GM23338 (cell line): ENCODE measurements at regions not wholly inside any gene's neighbourhood (a gene's known extent, or its start where the extent isn't known, plus 50 kb on each side); places are given as distances from the start of the nearest gene placed in this dataset.

ENCODE experiments used
- ATAC-seq: fragments of 200-7000 bp; cut with Tn5 transposase; 3 replicates; pipeline ENCODE4 v1.9.1; 2020
- DNase-seq: peaks from one replicate; pipeline ENCODE4 v3.0.0-alpha.2; 2015; ENCODE audit warnings: low spot score
- H2AFZ ChIP-seq: fragments of 200-600 bp; sonication (generic); 2 replicates; pipeline ENCODE4 v1.8.0; 2016; ENCODE audit warnings: antibody characterized with exemption, mild to moderate bottlenecking, moderate library complexity
- H3F3A ChIP-seq: fragments of 200-600 bp; sonication (generic); replicated peaks from 2 replicates; pipeline ENCODE4 v1.8.0; 2017; ENCODE audit warnings: antibody characterized with exemption, mixed run types, low read depth
- H3K27ac ChIP-seq: fragments of 200-600 bp; sonication (generic); 2 replicates; pipeline ENCODE4 v1.6.1; 2016; ENCODE audit warnings: low read depth
- H3K27me3 ChIP-seq: fragments of 200-600 bp; sonication (generic); 2 replicates; pipeline ENCODE4 v1.8.0; 2016; ENCODE audit warnings: mild to moderate bottlenecking, mixed run types, moderate library complexity; ENCODE audit not compliant: insufficient read depth
- H3K36me3 ChIP-seq: fragments of 200-600 bp; sonication (generic); 2 replicates; pipeline ENCODE4 v1.8.0; 2016; ENCODE audit warnings: mild to moderate bottlenecking; ENCODE audit not compliant: insufficient read depth
- H3K4me1 ChIP-seq: fragments of 200-600 bp; sonication (generic); 2 replicates; pipeline ENCODE4 v1.8.0; 2016; ENCODE audit warnings: mild to moderate bottlenecking, moderate library complexity; ENCODE audit not compliant: insufficient read depth
- H3K4me2 ChIP-seq: fragments of 200-600 bp; sonication (generic); 2 replicates; pipeline ENCODE4 v1.7.1; 2017; ENCODE audit warnings: mixed run types
- H3K4me3 ChIP-seq: fragments of 200-600 bp; sonication (generic); 2 replicates; pipeline ENCODE4 v1.6.1; 2016; ENCODE audit warnings: mixed run types
- H3K79me2 ChIP-seq: fragments of 200-600 bp; sonication (generic); replicated peaks from 2 replicates; pipeline ENCODE4 v1.8.0; 2017; ENCODE audit warnings: mild to moderate bottlenecking; ENCODE audit not compliant: insufficient read depth
- H3K9me2 ChIP-seq: fragments of 200-600 bp; sonication (generic); 2 replicates; pipeline ENCODE4 v1.8.0; 2017; ENCODE audit not compliant: insufficient read depth
- H4K20me1 ChIP-seq: fragments of 200-600 bp; sonication (generic); replicated peaks from 2 replicates; pipeline ENCODE4 v1.8.0; 2017; ENCODE audit warnings: mild to moderate bottlenecking; ENCODE audit not compliant: insufficient read depth
- H3K27ac Mint-ChIP-seq: 2 replicates; pipeline ENCODE4 v1.8.0; 2020; ENCODE audit warnings: inconsistent platforms, mild to moderate bottlenecking, moderate library complexity, mixed read lengths
- H3K27me3 Mint-ChIP-seq: 3 replicates; pipeline ENCODE4 v1.8.0; 2022; ENCODE audit warnings: low read depth, mild to moderate bottlenecking, moderate library complexity, mixed read lengths, inconsistent platforms; ENCODE audit not compliant: insufficient read depth, poor library complexity
- H3K36me3 Mint-ChIP-seq: 3 replicates; pipeline ENCODE4 v1.8.0; 2021; ENCODE audit warnings: low read depth, mild to moderate bottlenecking, inconsistent platforms, moderate library complexity, mixed read lengths
- H3K4me1 Mint-ChIP-seq: 3 replicates; pipeline ENCODE4 v1.8.0; 2020; ENCODE audit warnings: mild to moderate bottlenecking, inconsistent platforms, mixed read lengths
- H3K4me3 Mint-ChIP-seq: 3 replicates; pipeline ENCODE4 v1.8.0; 2021; ENCODE audit warnings: moderate library complexity, mild to moderate bottlenecking, inconsistent platforms, mixed read lengths
- H3K9me3 Mint-ChIP-seq: 3 replicates; pipeline ENCODE4 v1.8.0; 2020; ENCODE audit warnings: moderate library complexity, mild to moderate bottlenecking, inconsistent platforms, mixed read lengths
- CREB1 ChIP-seq: fragments of 250-450 bp; sonication (Bioruptor Pico); IDR thresholded peaks from 2 replicates; pipeline ENCODE4 v1.5.0; 2020; ENCODE audit warnings: low read depth, mild to moderate bottlenecking, moderate library complexity
- CTCF ChIP-seq, 2 experiments: fragments of 200-600 bp in 1 of 2; sonication (generic) in 1 of 2; conservative IDR thresholded peaks; 2 replicates each; pipeline versions ENCODE4 v1.5.1 to v1.6.1; 2016 to 2017; ENCODE audit warnings: antibody characterized with exemption in 2 of 2, low read depth in 2 of 2, mild to moderate bottlenecking in 2 of 2, moderate library complexity in 1 of 2
- ETS1 ChIP-seq: IDR thresholded peaks from 2 replicates; pipeline ENCODE4 v1.6.1; 2016; ENCODE audit warnings: antibody characterized with exemption
- EZH2 ChIP-seq: fragments of 200-600 bp; sonication (generic); IDR thresholded peaks from one replicate; pipeline ENCODE4 v1.8.0; 2017; ENCODE audit warnings: antibody characterized with exemption, mild to moderate bottlenecking, low read depth; ENCODE audit not compliant: unreplicated experiment
- EZH2phosphoT487 ChIP-seq: fragments of 200-600 bp; sonication (generic); IDR thresholded peaks from one replicate; pipeline ENCODE4 v1.8.1; 2018; ENCODE audit warnings: antibody characterized with exemption; ENCODE audit not compliant: unreplicated experiment
- JUNB ChIP-seq: IDR thresholded peaks from one replicate; pipeline ENCODE4 v1.6.1; 2016; ENCODE audit warnings: antibody characterized with exemption; ENCODE audit not compliant: unreplicated experiment
- NANOG ChIP-seq: IDR thresholded peaks from 2 replicates; pipeline ENCODE4 v1.6.1; 2016; ENCODE audit warnings: antibody characterized with exemption, borderline replicate concordance
- POLR2AphosphoS5 ChIP-seq: IDR thresholded peaks from 2 replicates; pipeline ENCODE4 v1.6.1; 2016; ENCODE audit warnings: antibody characterized with exemption, low read depth
- REST ChIP-seq: IDR thresholded peaks from one replicate; pipeline ENCODE4 v1.6.1; 2018; ENCODE audit warnings: antibody characterized with exemption; ENCODE audit not compliant: unreplicated experiment
- STAT1 ChIP-seq: IDR thresholded peaks from one replicate; pipeline ENCODE4 v1.6.1; 2016; ENCODE audit warnings: antibody characterized with exemption; ENCODE audit not compliant: unreplicated experiment
- ZNF114 ChIP-seq: fragments of 250-450 bp; sonication (Bioruptor Pico); IDR thresholded peaks from 2 replicates; pipeline ENCODE4 v1.5.0; 2020; ENCODE audit warnings: mild to moderate bottlenecking, moderate library complexity
- ZNF331 ChIP-seq: fragments of 250-450 bp; sonication (Bioruptor Pico); IDR thresholded peaks from 2 replicates; pipeline ENCODE4 v1.5.0; 2020; ENCODE audit warnings: low read depth, mild to moderate bottlenecking, moderate library complexity
- ZNF462 ChIP-seq: fragments of 250-450 bp; sonication (Bioruptor Pico); IDR thresholded peaks from 2 replicates; pipeline ENCODE4 v1.5.0; 2020; ENCODE audit warnings: mild to moderate bottlenecking, moderate library complexity

GRCh38 chr17:55582897-55583296 lies 71.6 kb upstream of the SMIM36 start:
- no peak overlapping the region for H2AFZ ChIP-seq
- no peaks in the 10 kb centered on the region; the same call in 2 of the 3 replicates for H3K9me3 Mint-ChIP-seq
- H4K20me1 ChIP-seq = no peaks in the 10 kb centered on the region
- no peaks in the 10 kb centered on the region for H3K36me3 ChIP-seq
- no peaks in the 10 kb centered on the region for H3F3A ChIP-seq
- H3K27me3 ChIP-seq = no peaks in the 10 kb centered on the region
- no peak overlapping the region for H3K4me3 ChIP-seq
- H3K27ac ChIP-seq = no peak overlapping the region
- no peak overlapping the region for H3K4me3 Mint-ChIP-seq
- H3K79me2 ChIP-seq = no peaks in the 10 kb centered on the region
- no peaks in the 10 kb centered on the region for H3K27me3 Mint-ChIP-seq
- no peak for ATAC-seq
- DNase-seq = no peak
- H3K4me1 ChIP-seq = no peaks in the 10 kb centered on the region
- TF ChIP-seq EZH2phosphoT487 = no peak
- TF ChIP-seq CTCF (conservative IDR thresholded peaks at IDR 0.05; ENCODE audit: low read depth in 2 of 2) = no peak
- no peak for TF ChIP-seq EZH2
- TF ChIP-seq ETS1 = no peak
- no peak for TF ChIP-seq ZNF114 (CRISPR knock-in tag)
- no peak for TF ChIP-seq CREB1 (CRISPR knock-in tag)
- TF ChIP-seq ZNF462 (CRISPR knock-in tag) = no peak
- no peak for TF ChIP-seq ZNF331
- no peak for TF ChIP-seq JUNB
- TF ChIP-seq POLR2AphosphoS5 = no peak
- no peak for TF ChIP-seq REST
- no peak for TF ChIP-seq STAT1
- no peak for TF ChIP-seq NANOG
- H3K27ac Mint-ChIP-seq = no peak overlapping the region
- no peaks in the 10 kb centered on the region for H3K4me1 Mint-ChIP-seq
- H3K4me2 ChIP-seq = no peak overlapping the region
- 0 out of 2 replicates have a peak, but pooled peaks cover 5% of the 10 kb centered on the region for H3K9me2 ChIP-seq
- H3K36me3 Mint-ChIP-seq = no peaks in the 10 kb centered on the region
